Ecto neural progenitor cell (in vitro differentiated cells): ENCODE measurements at regions not wholly inside any gene's neighbourhood (a gene's known extent, or its start where the extent isn't known, plus 50 kb on each side); places are given as distances from the start of the nearest gene placed in this dataset.
A peak's percentile ranks its signal among the peaks of the same experiment; 100 is the strongest.

ENCODE experiments used
- DNase-seq: peaks from one replicate; pipeline ENCODE4 v3.0.0-alpha.2; 2018; ENCODE audit warnings: low spot score

GRCh38 chr14:60349663-60350365 lies 100.8 kb downstream of the PPM1A start:
- no peak for DNase-seq

- no peak for DNase-seq
Observed at GRCh38 chr14:60350366-60350720, 101.3 kb downstream of the PPM1A start.

- no peak for DNase-seq
Observed at GRCh38 chr14:60353420-60353819, 104.4 kb downstream of the PPM1A start.

GRCh38 chr14:60355768-60356167 lies 106.7 kb downstream of the PPM1A start:
- DNase-seq, result no peak

- DNase-seq, result no peak
Observed at GRCh38 chr14:60356386-60356785, 107.4 kb downstream of the PPM1A start.

- peak; percentile 80 for DNase-seq
Observed at GRCh38 chr14:60356906-60357550, 108.0 kb downstream of the PPM1A start.

- no peak for DNase-seq
Observed at GRCh38 chr14:60357551-60358149, 108.6 kb downstream of the PPM1A start.

GRCh38 chr14:60363275-60363674 lies 114.3 kb downstream of the PPM1A start:
- DNase-seq, result no peak

GRCh38 chr14:60363687-60364086 lies 114.7 kb downstream of the PPM1A start:
- no peak for DNase-seq

- no peak for DNase-seq
Observed at GRCh38 chr14:60381909-60382308, 104.0 kb downstream of the C14orf39 start.
